Hematopoietic multipotent progenitor cell treated with erythropoietin and hydrocortisone succinate and interleukin-3 and kit ligand, for 8 days (in vitro differentiated cells): ENCODE measurements at regions not wholly inside any gene's neighbourhood (a gene's known extent, or its start where the extent isn't known, plus 50 kb on each side); places are given as distances from the start of the nearest gene placed in this dataset.
"Not testable (repeated sequence)": the region's sequence is repeated elsewhere in the genome, so short reads cannot be mapped to it uniquely, and the experiment has no call there.

Experiments
- DNase-seq: peaks from one replicate; pipeline ENCODE4 v3.0.0-alpha.2; 2015

GRCh38 chr13:52324831-52325230 lies 81.1 kb downstream of the THSD1 start:
- DNase-seq = not testable (repeated sequence)

- DNase-seq = no peak
Observed at GRCh38 chr13:52319876-52320275, 86.1 kb downstream of the THSD1 start.

GRCh38 chr13:52309833-52310232 lies 96.1 kb downstream of the THSD1 start:
- not testable (repeated sequence) for DNase-seq

- DNase-seq = not testable (repeated sequence)
Observed at GRCh38 chr13:52306336-52306735, 99.6 kb downstream of the THSD1 start.

- not testable (repeated sequence) for DNase-seq
Observed at GRCh38 chr13:52303098-52303497, 102.9 kb downstream of the THSD1 start.

GRCh38 chr13:52302688-52303087 lies 103.3 kb downstream of the THSD1 start:
- DNase-seq = not testable (repeated sequence)

GRCh38 chr13:52301810-52302400 lies 104.1 kb downstream of the THSD1 start:
- not testable (repeated sequence) for DNase-seq

GRCh38 chr13:52298079-52298661 lies 107.8 kb downstream of the THSD1 start:
- not testable (repeated sequence) for DNase-seq

- not testable (repeated sequence) for DNase-seq
Observed at GRCh38 chr13:52288891-52289290, 117.1 kb downstream of the THSD1 start.

- peak; percentile 40 for DNase-seq
Observed at GRCh38 chr13:52281387-52281786, 122.0 kb upstream of the NEK3 start.

- not testable (repeated sequence) for DNase-seq
Observed at GRCh38 chr13:52279408-52279807, 120.0 kb upstream of the NEK3 start.

GRCh38 chr13:52254299-52254698 lies 94.9 kb upstream of the NEK3 start:
- DNase-seq = not testable (repeated sequence)

- DNase-seq = not testable (repeated sequence)
Observed at GRCh38 chr13:52240752-52241151, 81.4 kb upstream of the NEK3 start.

GRCh38 chr13:52235900-52236595 lies 76.7 kb upstream of the NEK3 start:
- DNase-seq = peak; percentile 75

- not testable (repeated sequence) for DNase-seq
Observed at GRCh38 chr13:52234928-52235327, 75.5 kb upstream of the NEK3 start.

GRCh38 chr13:52223063-52223462 lies 63.7 kb upstream of the NEK3 start:
- DNase-seq = not testable (repeated sequence)

GRCh38 chr13:52213920-52214319 lies 54.5 kb upstream of the NEK3 start:
- DNase-seq = not testable (repeated sequence)

- not testable (repeated sequence) for DNase-seq
Observed at GRCh38 chr13:52212886-52213285, 53.5 kb upstream of the NEK3 start.

GRCh38 chr13:52211416-52211776 lies 52.0 kb upstream of the NEK3 start:
- DNase-seq = not testable (repeated sequence)

- DNase-seq = not testable (repeated sequence)
Observed at GRCh38 chr13:52210564-52211415, 51.4 kb upstream of the NEK3 start.
